Mesenchymal stem cell (in vitro differentiated cells and primary cell): ENCODE measurements at regions not wholly inside any gene's neighbourhood (a gene's known extent, or its start where the extent isn't known, plus 50 kb on each side); places are given as distances from the start of the nearest gene placed in this dataset.

Experiments
- DNase-seq: peaks from one replicate; pipeline ENCODE4 v3.0.0-alpha.2; 2013
- H2AFZ ChIP-seq: one replicate; pipeline ENCODE4 v1.6.1; 2013; ENCODE audit warnings: low read depth, mild to moderate bottlenecking, control low read depth, inconsistent platforms, low read length, moderate library complexity
- H2AK5ac ChIP-seq: 2 replicates; pipeline ENCODE4 v1.6.1; 2013; ENCODE audit warnings: low read length, moderate library complexity, mild to moderate bottlenecking, inconsistent platforms; ENCODE audit not compliant: severe bottlenecking
- H2BK120ac ChIP-seq: one replicate; pipeline ENCODE4 v1.6.1; 2013; ENCODE audit warnings: low read depth, mild to moderate bottlenecking, inconsistent platforms, low read length, moderate library complexity
- H2BK12ac ChIP-seq, 2 experiments: one replicate each; pipeline ENCODE4 v1.6.1; 2013; ENCODE audit warnings: inconsistent platforms in 2 of 2, low read length in 2 of 2, mild to moderate bottlenecking in 2 of 2, moderate library complexity in 2 of 2, control low read depth in 1 of 2
- H2BK15ac ChIP-seq: one replicate; pipeline ENCODE4 v1.6.1; 2013; ENCODE audit warnings: mild to moderate bottlenecking, low read depth, inconsistent platforms; ENCODE audit not compliant: poor library complexity, severe bottlenecking
- H2BK5ac ChIP-seq: 2 replicates; pipeline ENCODE4 v1.6.1; 2013; ENCODE audit warnings: low read depth, mild to moderate bottlenecking, low read length, control low read depth, inconsistent platforms; ENCODE audit not compliant: poor library complexity, severe bottlenecking
- H3K14ac ChIP-seq, 2 experiments: one replicate each; pipeline ENCODE4 v1.6.1; 2013; ENCODE audit warnings: inconsistent platforms in 2 of 2, low read length in 2 of 2, control low read depth in 1 of 2, mild to moderate bottlenecking in 1 of 2, moderate library complexity in 1 of 2
- H3K18ac ChIP-seq, 2 experiments: one replicate each; pipeline ENCODE4 v1.6.1; 2013; ENCODE audit warnings: inconsistent platforms in 2 of 2, low read length in 2 of 2, control low read depth in 1 of 2, low read depth in 1 of 2, mild to moderate bottlenecking in 1 of 2
- H3K23ac ChIP-seq, 2 experiments: one replicate each; pipeline ENCODE4 v1.6.1; 2013; ENCODE audit warnings: inconsistent platforms in 2 of 2, low read length in 2 of 2, mild to moderate bottlenecking in 2 of 2, moderate library complexity in 2 of 2, control low read depth in 1 of 2
- H3K27ac ChIP-seq: 2 replicates; pipeline ENCODE4 v1.5.1; 2013; ENCODE audit warnings: mild to moderate bottlenecking, moderate library complexity, low read length, control low read depth, inconsistent platforms; ENCODE audit not compliant: poor library complexity, severe bottlenecking
- H3K27me3 ChIP-seq, 2 experiments: 2 replicates each; pipeline versions ENCODE4 v1.6.1 to v1.7.0; 2013; ENCODE audit warnings: low read length in 2 of 2, mild to moderate bottlenecking in 2 of 2, moderate library complexity in 2 of 2, control low read depth in 1 of 2, inconsistent platforms in 1 of 2; ENCODE audit not compliant: control insufficient read depth in 1 of 2, insufficient read depth in 1 of 2
- H3K36me3 ChIP-seq, 2 experiments: 2 replicates each; pipeline versions ENCODE4 v1.6.1 to v1.7.0; 2013; ENCODE audit warnings: low read length in 2 of 2, control low read depth in 1 of 2, inconsistent platforms in 1 of 2, low read depth in 1 of 2, mild to moderate bottlenecking in 1 of 2; ENCODE audit not compliant: insufficient read depth in 2 of 2, control insufficient read depth in 1 of 2
- H3K4ac ChIP-seq, 2 experiments: one replicate each; pipeline ENCODE4 v1.6.1; 2013; ENCODE audit warnings: inconsistent platforms in 2 of 2, low read length in 2 of 2, mild to moderate bottlenecking in 2 of 2, moderate library complexity in 2 of 2, control low read depth in 1 of 2, low read depth in 1 of 2
- H3K4me1 ChIP-seq: 2 replicates; pipeline ENCODE4 v1.6.1; 2013; ENCODE audit warnings: low read depth, low read length, control low read depth; ENCODE audit not compliant: control insufficient read depth, insufficient read depth
- H3K4me2 ChIP-seq: 2 replicates; pipeline ENCODE4 v1.6.1; 2013; ENCODE audit warnings: low read length, mild to moderate bottlenecking, inconsistent platforms; ENCODE audit not compliant: poor library complexity, severe bottlenecking
- H3K4me3 ChIP-seq, 2 experiments: 2 replicates each; pipeline versions ENCODE4 v1.5.1 to v1.7.0; 2013; ENCODE audit warnings: low read length in 2 of 2, mild to moderate bottlenecking in 2 of 2, control low read depth in 1 of 2, low read depth in 1 of 2; ENCODE audit not compliant: insufficient read depth in 1 of 2
- H3K79me1 ChIP-seq: replicated peaks from 2 replicates; pipeline ENCODE4 v1.6.1; 2013; ENCODE audit warnings: mild to moderate bottlenecking, control low read depth, low read length, inconsistent platforms; ENCODE audit not compliant: poor library complexity, severe bottlenecking
- H3K9ac ChIP-seq: 2 replicates; pipeline ENCODE4 v1.7.0; 2013; ENCODE audit warnings: mild to moderate bottlenecking, low read length, moderate library complexity
- H3K9me3 ChIP-seq: 2 replicates; pipeline ENCODE4 v1.7.0; 2013; ENCODE audit warnings: mild to moderate bottlenecking, low read length; ENCODE audit not compliant: control insufficient read depth
- H4K8ac ChIP-seq: one replicate; pipeline ENCODE4 v1.6.1; 2013; ENCODE audit warnings: inconsistent platforms, mild to moderate bottlenecking, low read length, moderate library complexity
- H4K91ac ChIP-seq: one replicate; pipeline ENCODE4 v1.6.1; 2013; ENCODE audit warnings: mild to moderate bottlenecking, low read length, inconsistent platforms
- WGBS: methylation state at CpG from one replicate; pipeline ENCODE4 v1.1.7; 2013; ENCODE audit warnings: mixed read lengths; 5-methylcytosine and 5-hydroxymethylcytosine counted together

GRCh38 chr14:26209699-26210098, 388.1 kb downstream of the NOVA1 start:
- no peak overlapping the region for H3K14ac ChIP-seq
- no peak overlapping the region for H3K4me2 ChIP-seq
- no CpG with 5 or more reads among the region's 2 CpGs for WGBS
- H3K27me3 ChIP-seq, result peaks cover 11 to 50% of the 10 kb centered on the region in 2 experiments
- H2AFZ ChIP-seq, result no peak overlapping the region
- no peak overlapping the region for H2BK15ac ChIP-seq
- H3K36me3 ChIP-seq, result no peaks in the 10 kb centered on the region
- no peak overlapping the region for H2BK120ac ChIP-seq
- H4K91ac ChIP-seq, result no peak overlapping the region
- peaks cover 4% of the 10 kb centered on the region for H3K4me1 ChIP-seq
- no peak overlapping the region for H3K4ac ChIP-seq
- H3K4me3 ChIP-seq, result no peak overlapping the region
- H3K9ac ChIP-seq, result no peak overlapping the region
- no peak overlapping the region for H2AK5ac ChIP-seq
- no peak overlapping the region for H2BK5ac ChIP-seq
- no peak overlapping the region for H2BK12ac ChIP-seq
- no peak overlapping the region for H3K18ac ChIP-seq
- H4K8ac ChIP-seq, result no peak overlapping the region
- DNase-seq, result no peak
- no peak overlapping the region for H3K27ac ChIP-seq
- H3K9me3 ChIP-seq, result no peaks in the 10 kb centered on the region
- no peak overlapping the region for H3K23ac ChIP-seq
- H3K79me1 ChIP-seq, result no peaks in the 10 kb centered on the region

GRCh38 chr14:26206640-26207039, 391.2 kb downstream of the NOVA1 start:
- no peak overlapping the region for H2BK5ac ChIP-seq
- H3K27me3 ChIP-seq, result peaks cover 14 to 69% of the 10 kb centered on the region in 2 experiments
- no peak overlapping the region for H3K9ac ChIP-seq
- H3K18ac ChIP-seq, result no peak overlapping the region
- no peak overlapping the region for H2BK120ac ChIP-seq
- no peak overlapping the region for H2BK12ac ChIP-seq
- no peak overlapping the region for H3K27ac ChIP-seq
- no peaks in the 10 kb centered on the region for H3K9me3 ChIP-seq
- no peak overlapping the region for H3K4me2 ChIP-seq
- H2AFZ ChIP-seq, result no peak overlapping the region
- no peaks in the 10 kb centered on the region for H3K79me1 ChIP-seq
- no peak for DNase-seq
- H4K91ac ChIP-seq, result no peak overlapping the region
- H2BK15ac ChIP-seq, result no peak overlapping the region
- no peaks in the 10 kb centered on the region for H3K36me3 ChIP-seq
- H3K4ac ChIP-seq, result no peak overlapping the region
- no peak overlapping the region for H3K23ac ChIP-seq
- no peak overlapping the region for H3K14ac ChIP-seq
- H2AK5ac ChIP-seq, result no peak overlapping the region
- no peak overlapping the region for H4K8ac ChIP-seq
- peaks cover 4% of the 10 kb centered on the region for H3K4me1 ChIP-seq
- no peak overlapping the region for H3K4me3 ChIP-seq
- WGBS, result no CpG with 5 or more reads among the region's 2 CpGs

- Histone ChIP-seq H3K18ac (no peak overlapping the region), H3K27me3 (peaks cover 11 to 61% of the 10 kb centered on the region in 2 experiments), H3K9ac (peak overlapping the region; percentile 86), H2BK120ac (no peak overlapping the region), H3K27ac (no peak overlapping the region), H3K79me1 (no peaks in the 10 kb centered on the region), H3K4me3 (peak overlapping the region; percentile 53 to 80), H3K23ac (no peak overlapping the region), H2AFZ (no peak overlapping the region), H3K4me1 (peaks cover 6% of the 10 kb centered on the region), H3K36me3 (no peaks in the 10 kb centered on the region), H4K8ac (no peak overlapping the region), H2BK12ac (peak overlapping the region in 1 of 2 experiments; percentile 52), H2BK5ac (no peak overlapping the region), H3K4ac (peak overlapping the region in 1 of 2 experiments; percentile 16), H3K4me2 (peak overlapping the region; percentile 88), H2AK5ac (no peak overlapping the region), H3K14ac (no peak overlapping the region), H2BK15ac (no peak overlapping the region), H3K9me3 (no peaks in the 10 kb centered on the region), H4K91ac (no peak overlapping the region)
- 5% methylated on average over 44 of the region's 48 CpGs for WGBS
- DNase-seq, result peak; percentile 17
Observed at GRCh38 chr14:26204728-26205479, 392.9 kb downstream of the NOVA1 start.

- Histone ChIP-seq H3K4me1 (peaks cover 6% of the 10 kb centered on the region), H2BK15ac (no peak overlapping the region), H2AK5ac (no peak overlapping the region), H3K18ac (no peak overlapping the region), H3K4ac (no peak overlapping the region), H3K79me1 (no peaks in the 10 kb centered on the region), H3K4me3 (peak overlapping the region in 1 of 2 experiments; percentile 80), H3K36me3 (no peaks in the 10 kb centered on the region), H4K91ac (no peak overlapping the region), H4K8ac (no peak overlapping the region), H3K27me3 (peaks cover 11 to 61% of the 10 kb centered on the region in 2 experiments), H2BK5ac (no peak overlapping the region), H3K23ac (no peak overlapping the region), H3K9me3 (no peaks in the 10 kb centered on the region), H2AFZ (no peak overlapping the region), H3K14ac (no peak overlapping the region), H3K27ac (no peak overlapping the region), H3K4me2 (peak overlapping the region; percentile 88), H3K9ac (peak overlapping the region; percentile 86), H2BK120ac (no peak overlapping the region), H2BK12ac (no peak overlapping the region)
- no peak for DNase-seq
- WGBS, result 68% methylated on average over 4 of the region's 5 CpGs
Observed at GRCh38 chr14:26204366-26204727, 393.5 kb downstream of the NOVA1 start.
